Ovary (tissue), 7 donors: ENCODE measurements at regions not wholly inside any gene's neighbourhood (a gene's known extent, or its start where the extent isn't known, plus 50 kb on each side); places are given as distances from the start of the nearest gene placed in this dataset.

Experiments
- DNase-seq, 5 donors: peaks; one replicate each; pipeline ENCODE4 v3.0.0-alpha.2; 2019 to 2020
- H3K27ac ChIP-seq, 2 donors: fragments of 200-600 bp; one replicate each; pipeline versions ENCODE4 v1.5.1 to v1.8.0; 2019 to 2022
- H3K27me3 ChIP-seq: fragments of 200-600 bp; one replicate; pipeline ENCODE4 v1.8.0; 2022
- H3K36me3 ChIP-seq: fragments of 200-600 bp; sonication (generic); one replicate; pipeline ENCODE4 v1.5.1; 2019
- H3K4me1 ChIP-seq: one replicate; pipeline ENCODE4 v1.8.1; 2013; ENCODE audit warnings: mild to moderate bottlenecking, moderate library complexity; ENCODE audit not compliant: insufficient read depth
- H3K4me3 ChIP-seq: fragments of 200-600 bp; sonication (generic); one replicate; pipeline ENCODE4 v1.5.1; 2017
- H3K9me3 ChIP-seq, 2 donors: fragments of 200-600 bp in 1 of 2; sonication (generic) in 1 of 2; one replicate each; pipeline versions ENCODE4 v1.5.1 to v1.8.1; 2013 to 2019; ENCODE audit warnings: mild to moderate bottlenecking in 1 of 2, moderate library complexity in 1 of 2
- EP300 ChIP-seq: sonication (generic); formaldehyde crosslinking; IDR thresholded peaks from one replicate; pipeline ENCODE4 v1.6.1; 2017; ENCODE audit warnings: antibody characterized with exemption
- POLR2A ChIP-seq: fragments of 450-650 bp; IDR thresholded peaks from one replicate; pipeline ENCODE4 v1.6.1; 2017; ENCODE audit warnings: antibody characterized with exemption, mild to moderate bottlenecking, moderate library complexity
- WGBS, 3 donors: extraction: QIAGEN DNeasy Blood & Tissue Kit in 1 of 3; methylation state at CpG; one replicate each; pipeline versions ENCODE4 v1.1.5 to v1.1.7; 2013 to 2017; 5-methylcytosine and 5-hydroxymethylcytosine counted together
- intact Hi-C, 4 donors: fragments of 100-400 bp; cut with DNase I; formaldehyde crosslinking; loops; one replicate each; pipeline versions ENCODE4 v1.11.0 to v1.15.1; 2022 to 2023
- TF ChIP-seq, protein P1 (sequence below), 3 donors: fragments of 450-650 bp in 2 of 3; fragments of 200-600 bp in 1 of 3; IDR thresholded peaks; one replicate each; pipeline versions ENCODE4 v1.5.1 to v1.8.0; 2016 to 2022; ENCODE audit warnings: antibody characterized with exemption in 3 of 3, mild to moderate bottlenecking in 1 of 3
- donor health status: DM: no; HTN: no; CAD: no; lungs with moderate emphysema.
- donor health status: DM: no; HTN: no; CAD: no.
- donor health status: Bipolar disorder and iron deficiency.
- donor health status: DM: no; HTN: no; CAD: no.
- donor health status: DM: yes; HTN: yes; CAD: no.

DNA sequence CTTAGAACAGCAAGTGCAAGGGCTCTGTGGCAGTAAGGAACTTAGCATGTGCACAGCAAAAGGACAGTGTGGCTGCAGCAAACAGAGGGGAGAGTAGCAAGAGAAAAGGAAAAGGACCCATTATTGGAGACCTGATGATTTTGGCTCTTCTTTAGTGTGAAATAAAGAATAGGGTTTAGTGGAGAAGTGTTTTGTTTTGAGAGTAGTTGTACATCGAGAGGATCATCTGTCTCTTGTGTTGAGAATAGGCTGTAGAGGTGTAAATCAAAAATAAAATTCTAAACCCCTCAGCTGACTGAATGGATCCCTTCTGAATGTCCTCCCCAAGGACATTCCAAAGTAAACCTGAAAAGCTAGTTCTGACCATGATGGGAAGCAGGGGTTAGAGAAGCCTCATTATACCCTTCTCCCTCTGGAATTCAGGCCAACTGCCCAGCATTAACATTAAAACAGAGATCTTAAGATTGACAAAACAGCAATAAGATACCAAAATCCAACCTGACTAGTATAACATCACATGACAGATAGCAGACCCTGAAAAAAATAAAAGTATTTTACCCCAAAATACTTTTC lies 73.6 kb upstream of the OBI1 start:
- H3K27me3 ChIP-seq = no peaks in the 10 kb centered on the region
- H3K4me1 ChIP-seq = no peaks in the 10 kb centered on the region
- 72 to 81% (median 81%) methylated on average over 1 of the region's 1 CpG for WGBS, 3 donors
- H3K27ac ChIP-seq = no peak overlapping the region
- TF ChIP-seq POLR2A = no peak
- TF ChIP-seq EP300 = no peak
- no peaks in the 10 kb centered on the region for H3K9me3 ChIP-seq
- H3K4me3 ChIP-seq = no peak overlapping the region
- DNase-seq = no peak
- intact Hi-C loops = no loop called here
- no peaks in the 10 kb centered on the region for H3K36me3 ChIP-seq

DNA sequence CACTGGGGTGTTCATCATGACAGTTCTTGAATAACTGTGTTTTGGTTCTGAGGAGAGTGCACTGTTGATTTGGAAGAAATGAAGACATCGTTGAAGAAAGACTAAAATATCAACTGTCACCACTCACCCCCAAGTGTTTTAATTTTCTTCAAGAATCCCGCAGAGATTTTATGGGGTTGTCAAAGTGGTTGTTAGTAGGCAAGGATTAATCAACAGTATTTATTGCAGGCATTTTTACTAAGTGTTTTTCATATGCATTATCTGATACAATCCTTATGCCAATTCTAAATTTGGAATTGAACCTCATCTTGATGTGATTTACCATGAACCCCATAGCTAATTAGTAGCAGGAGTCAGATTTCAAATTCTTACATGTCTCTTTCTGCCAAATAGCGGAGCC lies 63.7 kb upstream of the OBI1 start:
- H3K4me1 ChIP-seq = no peaks in the 10 kb centered on the region
- intact Hi-C loops = no loop called here
- H3K9me3 ChIP-seq = no peaks in the 10 kb centered on the region
- H3K36me3 ChIP-seq = no peaks in the 10 kb centered on the region
- no peak overlapping the region for H3K4me3 ChIP-seq
- TF ChIP-seq, protein P1, sequence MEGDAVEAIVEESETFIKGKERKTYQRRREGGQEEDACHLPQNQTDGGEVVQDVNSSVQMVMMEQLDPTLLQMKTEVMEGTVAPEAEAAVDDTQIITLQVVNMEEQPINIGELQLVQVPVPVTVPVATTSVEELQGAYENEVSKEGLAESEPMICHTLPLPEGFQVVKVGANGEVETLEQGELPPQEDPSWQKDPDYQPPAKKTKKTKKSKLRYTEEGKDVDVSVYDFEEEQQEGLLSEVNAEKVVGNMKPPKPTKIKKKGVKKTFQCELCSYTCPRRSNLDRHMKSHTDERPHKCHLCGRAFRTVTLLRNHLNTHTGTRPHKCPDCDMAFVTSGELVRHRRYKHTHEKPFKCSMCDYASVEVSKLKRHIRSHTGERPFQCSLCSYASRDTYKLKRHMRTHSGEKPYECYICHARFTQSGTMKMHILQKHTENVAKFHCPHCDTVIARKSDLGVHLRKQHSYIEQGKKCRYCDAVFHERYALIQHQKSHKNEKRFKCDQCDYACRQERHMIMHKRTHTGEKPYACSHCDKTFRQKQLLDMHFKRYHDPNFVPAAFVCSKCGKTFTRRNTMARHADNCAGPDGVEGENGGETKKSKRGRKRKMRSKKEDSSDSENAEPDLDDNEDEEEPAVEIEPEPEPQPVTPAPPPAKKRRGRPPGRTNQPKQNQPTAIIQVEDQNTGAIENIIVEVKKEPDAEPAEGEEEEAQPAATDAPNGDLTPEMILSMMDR (IDR thresholded peaks at IDR 0.05) = no peak
- no peak for TF ChIP-seq POLR2A
- no peaks in the 10 kb centered on the region for H3K27me3 ChIP-seq
- DNase-seq = no peak
- 32 to 51% (median 46%) methylated on average over 3 of the region's 3 CpGs for WGBS, 3 donors
- no peak overlapping the region for H3K27ac ChIP-seq

DNA sequence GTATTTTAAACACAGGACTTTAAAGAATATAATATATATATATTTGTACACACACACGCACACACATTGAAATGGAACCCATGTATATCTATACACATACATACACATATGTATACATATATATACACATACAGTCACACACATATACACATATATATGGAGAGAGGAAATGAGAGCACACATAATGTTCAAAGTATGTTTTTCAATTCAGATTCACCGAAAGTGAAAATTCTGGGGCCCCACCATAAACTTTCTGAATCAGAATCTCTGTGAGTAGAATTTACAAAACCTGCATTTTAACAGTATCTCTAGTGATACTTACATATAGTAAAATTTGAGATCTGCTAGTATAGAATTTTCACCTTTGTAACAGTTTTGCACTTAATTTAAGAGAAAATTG lies 60.4 kb upstream of the OBI1 start:
- Histone ChIP-seq H3K4me1 (no peaks in the 10 kb centered on the region), H3K4me3 (no peak overlapping the region), H3K9me3 (no peaks in the 10 kb centered on the region), H3K36me3 (no peaks in the 10 kb centered on the region), H3K27ac (no peak overlapping the region), H3K27me3 (no peaks in the 10 kb centered on the region)
- intact Hi-C loops = no loop called here
- 88 to 93% (median 90%) methylated on average over 2 of the region's 2 CpGs for WGBS, 3 donors
- no peak for TF ChIP-seq POLR2A
- TF ChIP-seq, protein P1 (IDR thresholded peaks at IDR 0.05) = no peak
- TF ChIP-seq EP300 = no peak
- no peak for DNase-seq

DNA sequence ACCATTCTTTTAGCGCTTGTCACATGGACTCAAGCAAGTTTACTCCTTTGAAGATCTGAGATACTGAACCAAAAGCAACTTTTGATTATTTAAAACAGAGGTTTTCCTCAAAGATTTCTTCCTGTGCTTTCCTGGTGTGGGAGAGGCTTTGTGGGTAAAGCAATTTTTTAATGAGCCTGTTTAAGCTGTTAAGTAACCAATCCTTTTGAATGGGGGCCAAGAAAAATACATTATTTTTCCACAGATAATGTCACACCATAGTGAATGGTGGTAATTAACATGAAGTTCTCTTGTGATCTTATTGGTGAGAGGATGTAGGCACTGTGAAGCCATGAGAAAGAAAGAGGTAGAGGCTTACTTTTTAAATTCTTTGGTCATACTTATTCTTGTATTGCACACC lies 55.8 kb upstream of the OBI1 start:
- no peak overlapping the region for H3K27ac ChIP-seq
- H3K36me3 ChIP-seq = no peaks in the 10 kb centered on the region
- H3K27me3 ChIP-seq = no peaks in the 10 kb centered on the region
- H3K4me3 ChIP-seq = no peak overlapping the region
- H3K4me1 ChIP-seq = no peaks in the 10 kb centered on the region
- WGBS, 3 donors = 15 to 22% (median 19%) methylated on average over 1 of the region's 1 CpG
- no peak for DNase-seq
- TF ChIP-seq POLR2A = no peak
- no peak for TF ChIP-seq EP300
- TF ChIP-seq, protein P1 (IDR thresholded peaks at IDR 0.05) = no peak
- intact Hi-C loops = no loop called here
- H3K9me3 ChIP-seq = no peaks in the 10 kb centered on the region

DNA sequence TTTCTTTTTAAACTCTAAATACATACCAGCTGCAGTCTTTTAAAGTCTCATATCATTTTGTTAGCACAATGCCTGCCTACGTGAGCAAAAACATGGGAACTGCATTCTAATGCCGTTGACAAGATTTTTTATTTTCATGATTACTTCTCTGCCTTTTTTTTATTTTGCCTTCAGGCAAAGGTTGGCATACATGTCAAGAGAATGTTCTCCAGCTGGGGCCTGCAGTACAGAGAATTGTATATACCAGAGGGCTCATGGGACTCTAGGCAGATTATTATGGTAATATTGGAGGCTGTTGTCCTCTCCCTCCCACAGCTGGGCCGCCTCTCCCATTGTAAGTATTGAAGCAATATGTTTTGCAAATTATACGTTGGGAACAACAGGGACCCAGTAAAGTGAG lies 53.9 kb upstream of the OBI1 start:
- WGBS, 3 donors = 12 to 34% (median 19%) methylated on average over 4 of the region's 4 CpGs
- H3K27ac ChIP-seq = no peak overlapping the region
- intact Hi-C loops = no loop called here
- no peaks in the 10 kb centered on the region for H3K27me3 ChIP-seq
- H3K4me1 ChIP-seq = no peaks in the 10 kb centered on the region
- TF ChIP-seq POLR2A (no peak), EP300 (no peak)
- TF ChIP-seq, protein P1 (IDR thresholded peaks at IDR 0.05) = no peak
- no peak overlapping the region for H3K4me3 ChIP-seq
- H3K9me3 ChIP-seq = no peaks in the 10 kb centered on the region
- no peak for DNase-seq
- no peaks in the 10 kb centered on the region for H3K36me3 ChIP-seq
